H1 (cell line): ENCODE measurements at regions not wholly inside any gene's neighbourhood (a gene's known extent, or its start where the extent isn't known, plus 50 kb on each side); places are given as distances from the start of the nearest gene placed in this dataset.

Source experiments
- CTCF ChIA-PET: fragments of 300-600 bp; sonication (Branson Sonifier 250); formaldehyde crosslinking; loops from one replicate; lab custom pipeline; 2021; ENCODE audit not compliant: partially characterized antibody; lab: Charles Lee
- POLR2A ChIA-PET: fragments of 300-600 bp; sonication (Branson Sonifier 250); formaldehyde crosslinking; loops from one replicate; lab custom pipeline; 2021; ENCODE audit warnings: inconsistent platforms; ENCODE audit not compliant: partially characterized antibody; lab: Charles Lee
- DNase-seq, 2 experiments: peaks; one replicate each; pipeline versions ENCODE4 v3.0.0 to v3.0.0-alpha.2; 2010 to 2022; ENCODE audit warnings: low spot score in 2 of 2, low read depth in 1 of 2, mixed read lengths in 1 of 2
- FAIRE-seq: peaks from 2 replicates; lab custom pipeline; 2011; peaks lifted over from hg19 to GRCh38; lab: Jason Lieb, UNC
- H2AFZ ChIP-seq: 2 replicates; pipeline ENCODE4 v1.8.1; 2012; ENCODE audit warnings: low read length, inconsistent platforms
- H2AK5ac ChIP-seq: 2 replicates; pipeline ENCODE4 v1.6.1; 2013; ENCODE audit warnings: low read depth, low read length
- H2BK120ac ChIP-seq: replicated peaks from 2 replicates; pipeline ENCODE3; 2013; ENCODE audit warnings: low read depth, low read length, inconsistent platforms
- H2BK12ac ChIP-seq: 2 replicates; pipeline ENCODE4 v1.6.1; 2013; ENCODE audit warnings: low read depth, low read length
- H2BK15ac ChIP-seq: 2 replicates; pipeline ENCODE4 v1.6.1; 2013; ENCODE audit warnings: low read length
- H2BK20ac ChIP-seq: 2 replicates; pipeline ENCODE4 v1.6.1; 2013; ENCODE audit warnings: low read length
- H2BK5ac ChIP-seq: 2 replicates; pipeline ENCODE4 v1.6.1; 2013; ENCODE audit warnings: low read depth, low read length
- H3K14ac ChIP-seq: 2 replicates; pipeline ENCODE4 v1.6.1; 2013; ENCODE audit warnings: inconsistent platforms; ENCODE audit not compliant: insufficient read length
- H3K18ac ChIP-seq: 2 replicates; pipeline ENCODE4 v1.6.1; 2013; ENCODE audit warnings: low read length; ENCODE audit errors: extremely low read depth
- H3K23ac ChIP-seq: 2 replicates; pipeline ENCODE4 v1.6.1; 2013; ENCODE audit warnings: inconsistent platforms; ENCODE audit not compliant: insufficient read length
- H3K23me2 ChIP-seq: 2 replicates; pipeline ENCODE4 v1.6.1; 2013; ENCODE audit warnings: low read depth, low read length
- H3K27ac ChIP-seq: 2 replicates; pipeline ENCODE4 v1.6.1; 2011; ENCODE audit warnings: low read depth, low read length, inconsistent platforms
- H3K27me3 ChIP-seq, 4 experiments: replicated peaks in 1 of 4; 1 replicate in 1 of 4; 2 replicates in 3 of 4; pipeline versions ENCODE4 v1.6.1 to v1.8.1; 2011 to 2013; ENCODE audit warnings: low read length in 3 of 4, mild to moderate bottlenecking in 3 of 4, inconsistent platforms in 2 of 4, mixed read lengths in 2 of 4, moderate library complexity in 1 of 4; ENCODE audit not compliant: control insufficient read depth in 3 of 4, insufficient read depth in 3 of 4; ENCODE audit errors: extremely low read depth in 1 of 4
- H3K36me3 ChIP-seq, 4 experiments: 2 replicates each; pipeline versions ENCODE4 v1.6.1 to v1.8.1; 2011 to 2013; ENCODE audit warnings: mild to moderate bottlenecking in 4 of 4, low read length in 3 of 4, moderate library complexity in 2 of 4, control low read depth in 1 of 4, inconsistent platforms in 1 of 4; ENCODE audit not compliant: insufficient read depth in 4 of 4, control insufficient read depth in 2 of 4
- H3K4ac ChIP-seq: replicated peaks from 2 replicates; pipeline ENCODE3; 2013; ENCODE audit warnings: low read length, low read depth, mixed read lengths, inconsistent platforms; ENCODE audit not compliant: insufficient read length
- H3K4me1 ChIP-seq, 4 experiments: replicated peaks in 1 of 4; 1 replicate in 1 of 4; 2 replicates in 3 of 4; pipeline versions ENCODE4 v1.6.1 to v1.8.1; 2011 to 2013; ENCODE audit warnings: low read length in 3 of 4, inconsistent platforms in 2 of 4, mixed read lengths in 1 of 4; ENCODE audit not compliant: insufficient read depth in 4 of 4, control insufficient read depth in 3 of 4
- H3K4me2 ChIP-seq, 2 experiments: 2 replicates each; pipeline versions ENCODE4 v1.6.1 to v1.8.1; 2011 to 2013; ENCODE audit warnings: low read depth in 2 of 2, low read length in 2 of 2, control low read depth in 1 of 2, inconsistent platforms in 1 of 2, mild to moderate bottlenecking in 1 of 2; ENCODE audit not compliant: insufficient read depth in 1 of 2
- H3K4me3 ChIP-seq, 4 experiments: fragments of 200-600, 300-600 bp in 1 of 4; sonication (generic), shearing (Covaris generic), sonication (Bioruptor Twin) in 1 of 4; 2 replicates each; pipeline versions ENCODE4 v1.5.1 to v1.8.1; 2011 to 2016; ENCODE audit warnings: low read length in 4 of 4, low read depth in 3 of 4, control low read depth in 2 of 4, inconsistent platforms in 2 of 4, mild to moderate bottlenecking in 2 of 4, mixed read lengths in 1 of 4, moderate library complexity in 1 of 4; ENCODE audit not compliant: insufficient read depth in 2 of 4; ENCODE audit errors: extremely low read depth in 1 of 4
- H3K56ac ChIP-seq: replicated peaks from 2 replicates; pipeline ENCODE3; 2013; ENCODE audit warnings: low read depth, mild to moderate bottlenecking, mixed read lengths, low read length, inconsistent platforms; ENCODE audit not compliant: insufficient read length
- H3K79me1 ChIP-seq: 2 replicates; pipeline ENCODE4 v1.6.1; 2013; ENCODE audit warnings: low read depth, low read length, control low read depth
- H3K79me2 ChIP-seq, 2 experiments: 2 replicates each; pipeline versions ENCODE4 v1.6.1 to v1.8.1; 2012 to 2013; ENCODE audit warnings: low read length in 2 of 2, mild to moderate bottlenecking in 2 of 2, inconsistent platforms in 1 of 2; ENCODE audit not compliant: insufficient read depth in 2 of 2, control insufficient read depth in 1 of 2
- H3K9ac ChIP-seq, 4 experiments: replicated peaks in 1 of 4; 1 replicate in 1 of 4; 2 replicates in 3 of 4; pipeline versions ENCODE4 v1.6.1 to v1.8.1; 2011 to 2013; ENCODE audit warnings: low read depth in 3 of 4, low read length in 3 of 4, control low read depth in 2 of 4, mild to moderate bottlenecking in 2 of 4, moderate library complexity in 2 of 4, inconsistent platforms in 1 of 4; ENCODE audit errors: extremely low read depth in 1 of 4
- H3K9me3 ChIP-seq, 2 experiments: 2 replicates each; pipeline versions ENCODE4 v1.6.1 to v1.8.1; 2012 to 2013; ENCODE audit warnings: mild to moderate bottlenecking in 2 of 2, moderate library complexity in 2 of 2, control low read depth in 1 of 2, inconsistent platforms in 1 of 2, low read depth in 1 of 2, low read length in 1 of 2, mixed read lengths in 1 of 2; ENCODE audit not compliant: insufficient read depth in 2 of 2
- H4K20me1 ChIP-seq, 2 experiments: replicated peaks in 1 of 2; 2 replicates each; pipeline versions ENCODE3 to v1.8.1; 2011 to 2013; ENCODE audit warnings: inconsistent platforms in 2 of 2, low read length in 2 of 2, mild to moderate bottlenecking in 1 of 2; ENCODE audit not compliant: insufficient read depth in 2 of 2, control insufficient read depth in 1 of 2
- H4K5ac ChIP-seq: 2 replicates; pipeline ENCODE4 v1.6.1; 2013; ENCODE audit warnings: low read length, low read depth, mixed read lengths, inconsistent platforms; ENCODE audit not compliant: insufficient read length
- H4K8ac ChIP-seq: 2 replicates; pipeline ENCODE4 v1.8.0; 2013; ENCODE audit warnings: mild to moderate bottlenecking, moderate library complexity, low read length, inconsistent platforms; ENCODE audit not compliant: insufficient read depth; ENCODE audit errors: extremely low read depth
- H4K91ac ChIP-seq: replicated peaks from 2 replicates; pipeline ENCODE3; 2013; ENCODE audit warnings: low read length, mixed read lengths, inconsistent platforms; ENCODE audit not compliant: insufficient read length
- ATF2 ChIP-seq: IDR thresholded peaks from 2 replicates; pipeline ENCODE4 v1.6.1; 2012; ENCODE audit warnings: low read length, inconsistent platforms
- CBX8 ChIP-seq: fragments of 300-800, 300-1000 bp; sonication (generic); IDR thresholded peaks from 2 replicates; pipeline ENCODE4 v1.7.1; 2016; ENCODE audit warnings: low read depth, low read length, borderline replicate concordance
- CTBP2 ChIP-seq: IDR thresholded peaks from 2 replicates; pipeline ENCODE4 v1.7.0; 2011; ENCODE audit warnings: borderline replicate concordance, mild to moderate bottlenecking, moderate library complexity, mixed read lengths, low read length; ENCODE audit not compliant: insufficient read depth, insufficient read length
- EGR1 ChIP-seq: IDR thresholded peaks from 2 replicates; pipeline ENCODE4 v1.6.1; 2011; ENCODE audit warnings: low read depth, low read length, borderline replicate concordance
- EZH2 ChIP-seq: fragments of 200-600 bp; sonication (generic); IDR thresholded peaks from 2 replicates; pipeline ENCODE4 v1.7.1; 2012; ENCODE audit warnings: low read depth, mild to moderate bottlenecking, moderate library complexity, low read length, inconsistent platforms; ENCODE audit not compliant: severe bottlenecking
- RAD21 ChIP-seq, 2 experiments: IDR thresholded peaks in 1 of 2; conservative IDR thresholded peaks in 1 of 2; 2 replicates each; pipeline ENCODE4 v1.6.1; 2011; ENCODE audit warnings: low read depth in 2 of 2, low read length in 2 of 2, improper control_type of control experiment in 1 of 2, inconsistent platforms in 1 of 2, mild to moderate bottlenecking in 1 of 2, moderate library complexity in 1 of 2
- RNF2 ChIP-seq: fragments of 200-900, 300-1000 bp; sonication (generic); IDR thresholded peaks from 2 replicates; pipeline ENCODE4 v1.7.1; 2016; ENCODE audit warnings: borderline replicate concordance, low read depth, mild to moderate bottlenecking, antibody characterized with exemption, low read length; ENCODE audit not compliant: poor library complexity, severe bottlenecking; ENCODE audit errors: missing control alignments
- SUZ12 ChIP-seq: fragments of 200-600 bp; sonication (generic); IDR thresholded peaks from 2 replicates; pipeline ENCODE4 v1.6.1; 2012; ENCODE audit warnings: mild to moderate bottlenecking, inconsistent platforms, low read length, moderate library complexity, mixed read lengths
- WGBS, 2 experiments: shearing (Covaris generic) in 1 of 2; methylation state at CpG; one replicate each; pipeline versions ENCODE4 v1.1.6 to v1.1.7; 2013 to 2015; ENCODE audit warnings: low lambda C conversion rate in 2 of 2, mixed read lengths in 2 of 2, inconsistent platforms in 1 of 2, low coverage in 1 of 2, missing lambda C conversion rate in 1 of 2; ENCODE audit not compliant: insufficient replicate concordance in 2 of 2, insufficient coverage in 1 of 2, insufficient read length in 1 of 2; ENCODE audit errors: extremely low coverage in 1 of 2, missing lambda C conversion rate in 1 of 2; 5-methylcytosine and 5-hydroxymethylcytosine counted together

GRCh38 chr16:86288716-86289294, 221.5 kb upstream of the FOXF1 start:
- H4K5ac ChIP-seq = no peak overlapping the region
- no peak overlapping the region for H3K4ac ChIP-seq
- peaks cover 12% of the 10 kb centered on the region; the same call in 1 of the 2 replicates for H3K23me2 ChIP-seq
- H3K79me1 ChIP-seq = no peaks in the 10 kb centered on the region
- no peak overlapping the region; the same call in 1 of the 2 replicates for H2BK20ac ChIP-seq
- H4K20me1 ChIP-seq = no peaks in the 10 kb centered on the region
- H3K36me3 ChIP-seq = no peaks in the 10 kb centered on the region
- H2AK5ac ChIP-seq = peak overlapping the region; percentile 39; the same call in 1 of the 2 replicates
- no peak overlapping the region for H3K14ac ChIP-seq
- TF ChIP-seq ATF2 (no peak), EGR1 (peak; percentile 52; the same call in 1 of the 2 replicates), RAD21 (IDR thresholded peaks at IDR 0.05 in 1 of 2, conservative IDR thresholded peaks at IDR 0.05 in 1 of 2; ENCODE audit: low read depth in 2 of 2, low read length in 2 of 2) (peak in 1 of 2 experiments; percentile 15; a peak in 1 of 4 replicates), CBX8 (no peak), EZH2 (peak; percentile 73), SUZ12 (peak; percentile 81), CTBP2 (peak; percentile 79), RNF2 (peak; percentile 86)
- TF ChIP-seq, all 59 proteins: peak for 6
- CTCF ChIA-PET = interaction anchor here (0.6 to 1.9 kb wide), 3 partner anchors 229 to 244 kb away, joined by 3 to 8 read pairs (median 3); no protein-coding TSS in a partner anchor
- Histone ChIP-seq H3K56ac (no peak overlapping the region), H3K27ac (no peak overlapping the region), H3K4me2 (peak overlapping the region; percentile 65 to 73), H3K79me2 (no peaks in the 10 kb centered on the region), H3K18ac (peak overlapping the region; percentile 71), H3K9me3 (no peaks in the 10 kb centered on the region), H3K4me3 (peak overlapping the region in 2 of 4 experiments; percentile 6 to 62; a peak in 3 of 8 replicates), H4K91ac (no peak overlapping the region), H4K8ac (no peak overlapping the region), H2BK120ac (no peak overlapping the region), H2BK15ac (peak overlapping the region; percentile 5; the same call in 1 of the 2 replicates), H3K9ac (no peak overlapping the region), H2AFZ (no peak overlapping the region), H3K23ac (no peak overlapping the region), H2BK12ac (peak overlapping the region; percentile 68; the same call in 1 of the 2 replicates), H2BK5ac (no peak overlapping the region), H3K4me1 (peaks cover 6 to 32% (median 17%) of the 10 kb centered on the region in 4 experiments), H3K27me3 (peaks cover 45 to 79% (median 73%) of the 10 kb centered on the region in 4 experiments)
- FAIRE-seq = no peak
- DNase-seq = peak in 1 of 2 experiments; percentile 60
- POLR2A ChIA-PET = no interaction called here
- WGBS, 2 experiments = 5% methylated on average over 19 of the region's 19 CpGs; no CpG with 5 or more reads in 1 of the 2 experiments
